ENCODE measurements at regions not wholly inside any gene's neighbourhood (a gene's known extent, or its start where the extent isn't known, plus 50 kb on each side); places are given as distances from the start of the nearest gene placed in this dataset.
"Not testable (repeated sequence)": the region's sequence is repeated elsewhere in the genome, so short reads cannot be mapped to it uniquely, and the experiment has no call there.

- no peak for DNase-seq (ENCODE audit: low spot score)
Measured at GRCh38 chr1:198809247-198809646, 170.4 kb downstream of the PTPRC start.

DNA sequence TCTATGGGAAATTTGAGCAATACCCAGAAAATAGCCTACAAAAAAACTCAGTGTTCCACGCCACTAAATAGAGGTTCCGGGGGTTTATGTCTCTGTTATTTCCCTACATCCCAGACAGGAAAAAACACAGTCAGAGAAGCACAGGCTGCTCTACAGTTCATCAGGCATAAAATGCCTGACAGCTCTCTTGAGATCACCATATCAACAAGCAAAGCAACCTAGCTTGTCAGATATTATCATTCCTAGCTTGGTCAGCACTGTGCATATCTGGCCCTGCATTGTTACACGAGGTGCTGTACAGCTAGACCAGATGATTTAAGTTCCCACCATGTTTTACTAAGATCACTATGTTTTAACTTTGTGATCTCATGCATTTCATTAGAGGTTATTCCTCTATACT, 172.6 kb downstream of the PTPRC start:
- DNase-seq (ENCODE audit: low spot score) = no peak

- DNase-seq (ENCODE audit: low spot score) = no peak
Measured at GRCh38 chr1:198823626-198824025, 184.8 kb downstream of the PTPRC start.

DNA sequence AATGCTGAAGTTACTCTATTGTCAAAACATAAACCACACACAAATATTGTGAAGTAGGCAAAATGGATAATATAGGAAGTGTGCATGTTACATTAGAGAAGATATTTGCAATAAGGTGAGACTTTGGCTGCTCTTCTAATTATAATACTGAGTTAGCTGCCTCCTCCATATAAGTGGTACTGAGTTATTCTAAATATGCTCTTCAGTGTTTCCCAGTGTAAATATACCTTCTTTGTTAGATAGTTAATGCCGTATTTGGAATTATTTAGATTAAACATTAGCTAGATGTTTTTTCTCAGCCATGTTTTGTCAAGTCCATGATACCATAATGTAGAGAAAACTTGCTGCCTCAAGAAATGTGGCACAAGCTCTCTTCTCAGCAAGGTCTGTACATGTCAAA, 186.4 kb downstream of the PTPRC start:
- DNase-seq (ENCODE audit: low spot score) = no peak

GRCh38 chr1:198829356-198829755, 190.5 kb downstream of the PTPRC start:
- no peak for DNase-seq (ENCODE audit: low spot score)

GRCh38 chr1:198829944-198830343, 191.1 kb downstream of the PTPRC start:
- DNase-seq (ENCODE audit: low spot score) = peak; percentile 17

DNA sequence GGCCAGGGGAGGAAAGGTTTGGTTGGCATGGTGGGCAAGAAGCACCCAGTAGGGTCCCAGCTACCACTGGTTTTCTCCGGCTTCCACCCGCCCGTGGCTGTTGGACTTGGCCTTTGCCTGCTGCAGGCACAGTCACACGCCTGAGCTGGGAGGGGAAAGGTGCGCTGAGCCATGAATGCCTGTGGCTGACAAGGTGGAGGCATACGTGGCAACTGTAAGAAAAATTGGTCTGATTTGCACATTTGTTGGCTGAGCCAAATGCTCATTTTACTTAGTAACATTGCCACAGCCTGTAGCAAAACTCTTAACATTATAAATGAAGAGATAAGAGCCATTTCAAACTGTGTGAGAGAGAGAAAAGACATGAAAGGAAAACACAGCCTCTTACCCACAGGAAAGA, 191.6 kb downstream of the PTPRC start:
- DNase-seq (ENCODE audit: low spot score) = no peak

- peak; percentile 40 for DNase-seq (ENCODE audit: low spot score)
Measured at GRCh38 chr1:198833706-198834503, 195.1 kb downstream of the PTPRC start.

DNA sequence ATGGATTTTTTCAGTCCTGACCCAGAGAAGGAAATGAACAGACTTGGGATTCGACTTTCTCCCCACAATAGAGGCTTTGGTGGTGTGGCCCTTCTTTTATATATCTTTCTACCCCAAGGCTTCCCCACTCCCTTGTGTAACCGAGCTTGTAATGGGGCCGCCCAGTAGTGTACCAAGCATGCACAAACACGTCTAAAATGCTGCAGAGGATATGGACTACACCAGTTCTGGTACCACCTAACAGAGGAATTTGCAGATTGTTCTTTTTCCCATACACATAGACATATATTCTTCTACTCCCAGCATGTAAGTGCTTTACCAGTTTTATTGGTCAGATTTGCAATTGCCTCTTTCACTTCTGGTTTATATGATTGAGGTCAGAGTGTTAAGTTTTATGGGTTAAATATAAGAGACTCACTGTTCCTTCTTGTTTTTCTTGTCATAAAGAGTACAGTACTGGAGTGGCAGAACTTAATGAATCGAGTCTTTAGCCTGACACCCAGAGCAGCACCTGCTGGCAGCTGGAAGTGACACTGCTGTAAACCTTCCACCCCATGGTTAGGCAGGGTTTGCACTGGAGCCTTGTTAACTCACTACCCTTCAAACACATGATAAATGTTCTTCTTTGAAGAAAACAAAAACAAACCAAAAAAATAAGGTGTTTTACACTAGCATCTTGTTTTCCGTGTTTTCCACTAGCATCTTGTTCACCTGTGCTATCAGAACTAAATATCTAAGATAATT, 198.6 kb downstream of the PTPRC start:
- no peak for DNase-seq (ENCODE audit: low spot score)

- no peak for DNase-seq (ENCODE audit: low spot score)
Measured at GRCh38 chr1:198838022-198838342, 199.1 kb downstream of the PTPRC start.

- no peak for DNase-seq (ENCODE audit: low spot score)
Measured at GRCh38 chr1:198841477-198841876, 202.6 kb downstream of the PTPRC start.

- no peak for DNase-seq (ENCODE audit: low spot score)
Measured at GRCh38 chr1:198842686-198843085, 203.8 kb downstream of the PTPRC start.

GRCh38 chr1:198845271-198845670, 206.4 kb downstream of the PTPRC start:
- DNase-seq (ENCODE audit: low spot score) = no peak

DNA sequence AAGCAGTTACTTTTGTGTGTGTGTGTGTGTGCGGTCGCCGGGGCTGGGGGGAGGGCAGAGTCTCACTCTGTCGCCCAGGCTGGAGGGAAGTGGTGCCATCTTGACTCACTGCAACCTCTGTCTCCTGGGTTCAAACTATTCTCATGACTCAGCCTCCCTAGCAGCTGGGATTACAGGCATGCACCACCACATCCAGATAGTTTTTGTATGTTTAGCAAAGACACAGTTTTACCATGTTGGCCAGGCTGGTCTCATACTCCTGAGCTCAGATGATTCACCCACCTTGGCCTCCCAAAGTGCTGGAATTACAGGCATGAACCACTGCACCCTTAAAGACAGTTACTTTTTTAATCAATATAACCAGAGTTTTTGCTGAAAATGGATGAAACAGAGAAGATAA, 207.0 kb downstream of the PTPRC start:
- DNase-seq (ENCODE audit: low spot score) = no peak

- peak; percentile 32 for DNase-seq (ENCODE audit: low spot score)
Measured at GRCh38 chr1:198846556-198846955, 207.7 kb downstream of the PTPRC start.

- no peak for DNase-seq (ENCODE audit: low spot score)
Measured at GRCh38 chr1:198848206-198848605, 209.4 kb downstream of the PTPRC start.

- DNase-seq (ENCODE audit: low spot score) = no peak
Measured at GRCh38 chr1:198848649-198849048, 209.8 kb downstream of the PTPRC start.

GRCh38 chr1:198849093-198849492, 210.3 kb downstream of the PTPRC start:
- no peak for DNase-seq (ENCODE audit: low spot score)

DNA sequence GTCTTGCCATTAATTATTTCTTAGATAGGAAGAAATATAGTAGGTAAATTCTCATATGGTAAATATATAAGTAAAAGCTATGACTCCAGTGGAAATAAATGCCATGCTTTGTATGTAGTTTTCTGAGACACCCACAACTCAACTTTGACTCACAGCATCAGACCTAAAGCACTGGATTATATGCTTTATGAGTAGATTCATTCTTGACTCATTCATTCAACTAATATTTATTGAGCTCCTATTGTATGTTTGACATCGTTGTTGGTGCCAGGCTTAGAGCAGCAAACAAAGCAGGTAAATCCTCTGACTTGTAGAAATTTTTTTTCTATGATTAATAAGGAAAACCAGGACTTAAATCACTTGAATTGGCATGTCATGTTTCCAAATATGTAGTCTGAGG, 211.4 kb downstream of the PTPRC start:
- DNase-seq (ENCODE audit: low spot score) = no peak

DNA sequence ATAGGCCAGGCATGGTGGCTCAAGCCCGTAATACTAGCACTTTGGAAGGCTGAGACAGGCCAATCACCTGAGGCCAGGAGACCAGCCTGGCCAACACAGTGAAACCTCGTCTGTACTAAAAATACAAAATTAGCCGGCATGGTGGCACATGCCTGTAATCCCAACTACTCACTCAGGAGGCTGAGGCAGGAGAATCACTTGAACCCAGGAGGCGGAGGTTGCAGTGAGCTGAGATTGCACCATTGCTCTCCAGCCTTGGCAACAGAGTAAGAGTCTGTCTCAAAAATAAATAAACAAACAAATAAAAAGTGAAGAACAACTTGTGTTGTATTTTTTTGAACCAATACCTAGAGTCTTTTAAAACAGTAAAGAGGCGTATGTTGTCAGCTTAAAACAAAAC, 212.1 kb downstream of the PTPRC start:
- not testable (repeated sequence) for DNase-seq (ENCODE audit: low spot score)

DNA sequence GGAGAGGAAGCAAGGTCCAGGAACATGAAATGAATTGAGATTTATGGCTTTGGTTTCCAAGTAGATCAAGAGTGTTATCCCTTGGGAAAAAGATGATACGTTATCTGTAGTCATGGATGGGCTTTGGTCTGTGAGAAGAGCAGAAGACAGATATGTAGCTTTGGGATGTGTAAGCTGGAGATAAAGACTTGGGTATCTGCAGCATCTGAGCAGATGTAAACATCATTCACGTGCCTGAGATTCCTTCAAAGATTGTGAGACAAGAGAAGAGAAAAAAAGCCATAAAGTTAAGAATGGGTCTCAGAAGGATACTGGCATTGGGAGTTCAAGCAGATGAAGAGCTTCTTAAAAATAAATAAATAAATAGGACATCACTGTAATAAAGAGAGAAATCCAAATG, 217.8 kb downstream of the PTPRC start:
- no peak for DNase-seq (ENCODE audit: low spot score)

- DNase-seq (ENCODE audit: low spot score) = no peak
Measured at GRCh38 chr1:198858033-198858432, 219.2 kb downstream of the PTPRC start.

DNA sequence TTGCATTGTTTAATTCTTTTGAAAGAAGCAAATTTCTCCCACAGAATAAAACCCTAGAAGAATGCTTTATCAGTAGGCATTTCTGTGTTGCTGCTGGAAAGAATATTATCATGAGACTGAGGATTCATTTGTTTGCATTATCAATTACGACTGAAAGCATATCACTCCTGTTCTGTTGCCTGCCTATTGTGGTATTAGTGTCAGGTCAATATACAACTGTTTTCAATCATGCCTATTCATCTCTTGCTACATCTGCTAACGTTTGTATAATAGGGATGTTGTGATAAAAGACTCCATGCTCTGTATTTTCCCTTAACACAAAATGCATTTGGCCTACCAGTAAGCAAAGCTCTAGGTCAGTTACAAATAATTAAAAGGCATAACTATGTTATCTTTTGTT, 221.5 kb downstream of the PTPRC start:
- no peak for DNase-seq (ENCODE audit: low spot score)

DNA sequence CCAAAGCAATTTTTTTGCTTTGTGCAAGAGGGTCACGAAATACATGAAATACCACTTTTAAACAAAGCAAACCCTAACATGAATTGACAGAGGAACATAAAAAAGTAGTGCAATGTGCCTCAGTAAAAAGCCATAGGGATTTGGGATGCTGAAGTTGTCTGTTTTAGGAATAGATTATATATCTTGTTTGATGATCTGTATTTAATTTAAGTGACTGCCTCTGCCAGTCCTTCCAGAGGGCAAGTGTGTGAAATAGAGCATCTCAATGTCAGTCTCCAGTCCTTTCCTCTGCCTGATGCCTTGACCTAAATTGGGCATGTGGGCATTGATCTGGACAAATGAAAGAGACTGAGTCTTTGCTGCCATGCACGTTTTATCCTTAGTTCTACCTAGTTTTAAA, 222.8 kb downstream of the PTPRC start:
- DNase-seq (ENCODE audit: low spot score) = no peak
